Naive B cell (primary cell): ENCODE measurements at regions not wholly inside any gene's neighbourhood (a gene's known extent, or its start where the extent isn't known, plus 50 kb on each side); places are given as distances from the start of the nearest gene placed in this dataset.

Source experiments
- ATAC-seq, 2 donors: fragments of 150-1000 bp; cut with Tn5 transposase; 2 replicates each; pipeline ENCODE4 v1.10.0; 2021; ENCODE audit warnings: low read depth in 2 of 2, mild to moderate bottlenecking in 2 of 2, moderate library complexity in 2 of 2
- DNase-seq: peaks from one replicate; pipeline ENCODE4 v3.0.0; 2022
- H3K27ac Mint-ChIP-seq, 6 donors: one replicate each; pipeline ENCODE4 v1.8.0; 2020 to 2022; ENCODE audit warnings: mild to moderate bottlenecking in 6 of 6, mixed read lengths in 6 of 6, moderate library complexity in 5 of 6, inconsistent platforms in 2 of 6
- H3K27me3 Mint-ChIP-seq, 3 donors: one replicate each; pipeline ENCODE4 v1.8.0; 2021 to 2022; ENCODE audit warnings: mixed read lengths in 3 of 3, mild to moderate bottlenecking in 1 of 3
- H3K36me3 Mint-ChIP-seq, 2 donors: one replicate each; pipeline ENCODE4 v1.8.0; 2020 to 2022; ENCODE audit warnings: mixed read lengths in 2 of 2, inconsistent platforms in 1 of 2, mild to moderate bottlenecking in 1 of 2
- H3K4me1 Mint-ChIP-seq, 3 donors: one replicate each; pipeline ENCODE4 v1.8.0; 2020 to 2022; ENCODE audit warnings: mixed read lengths in 3 of 3, inconsistent platforms in 1 of 3, mild to moderate bottlenecking in 1 of 3, moderate library complexity in 1 of 3
- H3K4me3 Mint-ChIP-seq, 8 donors: one replicate each; pipeline ENCODE4 v1.8.0; 2020 to 2022; ENCODE audit warnings: mild to moderate bottlenecking in 8 of 8, mixed read lengths in 8 of 8, moderate library complexity in 8 of 8, inconsistent platforms in 2 of 8
- H3K9me3 Mint-ChIP-seq, 7 donors: one replicate each; pipeline ENCODE4 v1.8.0; 2020 to 2022; ENCODE audit warnings: mixed read lengths in 7 of 7, mild to moderate bottlenecking in 5 of 7, inconsistent platforms in 2 of 7, moderate library complexity in 1 of 7

GRCh38 chr1:228969953-228970800 is 234.9 kb downstream of the RHOU start:
- no peak for DNase-seq
- H3K4me3 Mint-ChIP-seq, result no peak overlapping the region
- H3K9me3 Mint-ChIP-seq, result no peaks in the 10 kb centered on the region
- peaks cover 4 to 23% (median 6%) of the 10 kb centered on the region in 3 donors for H3K27me3 Mint-ChIP-seq
- no peaks in the 10 kb centered on the region for H3K36me3 Mint-ChIP-seq
- H3K27ac Mint-ChIP-seq, result no peak overlapping the region
- H3K4me1 Mint-ChIP-seq, result no peaks in the 10 kb centered on the region
- ATAC-seq, result no peak

DNA sequence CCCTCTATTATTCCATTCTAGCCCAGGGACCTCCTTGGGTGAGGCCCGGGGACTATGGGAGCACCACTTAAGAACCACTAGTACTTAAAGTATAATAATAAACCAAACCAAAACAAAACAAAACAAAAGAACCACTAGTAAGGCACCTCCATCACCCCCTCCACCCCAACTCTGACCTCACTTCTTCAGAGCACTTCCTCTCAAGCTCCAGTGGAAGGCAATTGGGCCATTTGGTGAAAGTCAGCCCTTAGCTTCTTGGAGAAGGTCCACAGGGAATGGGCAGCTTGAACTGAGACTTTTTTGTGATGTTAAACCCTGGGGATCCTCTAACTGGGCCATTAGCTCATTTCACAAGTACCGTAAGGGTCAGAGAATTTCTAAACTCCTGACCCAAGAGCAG is 237.3 kb downstream of the RHOU start:
- no peaks in the 10 kb centered on the region for H3K36me3 Mint-ChIP-seq
- ATAC-seq, result no peak
- H3K27me3 Mint-ChIP-seq, result peaks cover 4 to 28% (median 6%) of the 10 kb centered on the region in 3 donors
- H3K4me1 Mint-ChIP-seq, result no peaks in the 10 kb centered on the region
- no peak for DNase-seq
- H3K4me3 Mint-ChIP-seq, result no peak overlapping the region
- H3K27ac Mint-ChIP-seq, result no peak overlapping the region
- no peaks in the 10 kb centered on the region for H3K9me3 Mint-ChIP-seq

- Mint-ChIP-seq H3K4me1 (no peaks in the 10 kb centered on the region), H3K27me3 (peaks cover 4 to 30% (median 6%) of the 10 kb centered on the region in 3 donors), H3K36me3 (no peaks in the 10 kb centered on the region), H3K27ac (no peak overlapping the region), H3K4me3 (no peak overlapping the region), H3K9me3 (no peaks in the 10 kb centered on the region)
- no peak for DNase-seq
- no peak for ATAC-seq
Observed at GRCh38 chr1:228974273-228974672, 239.0 kb downstream of the RHOU start.

GRCh38 chr1:228975238-228975907 is 240.1 kb downstream of the RHOU start:
- Mint-ChIP-seq H3K4me1 (no peaks in the 10 kb centered on the region), H3K36me3 (no peaks in the 10 kb centered on the region), H3K9me3 (no peaks in the 10 kb centered on the region), H3K27me3 (peaks cover 1 to 21% (median 6%) of the 10 kb centered on the region in 3 donors), H3K27ac (no peak overlapping the region), H3K4me3 (no peak overlapping the region)
- DNase-seq (no peak), ATAC-seq (no peak)

GRCh38 chr1:228976316-228976715 is 241.0 kb downstream of the RHOU start:
- Mint-ChIP-seq H3K27me3 (peaks cover 0 to 18% (median 6%) of the 10 kb centered on the region in 3 donors), H3K4me1 (no peaks in the 10 kb centered on the region), H3K36me3 (no peaks in the 10 kb centered on the region), H3K9me3 (no peaks in the 10 kb centered on the region), H3K27ac (peak overlapping the region in 2 of 6 donors; percentile 9 to 19), H3K4me3 (no peak overlapping the region)
- DNase-seq, result no peak
- ATAC-seq, result no peak

DNA sequence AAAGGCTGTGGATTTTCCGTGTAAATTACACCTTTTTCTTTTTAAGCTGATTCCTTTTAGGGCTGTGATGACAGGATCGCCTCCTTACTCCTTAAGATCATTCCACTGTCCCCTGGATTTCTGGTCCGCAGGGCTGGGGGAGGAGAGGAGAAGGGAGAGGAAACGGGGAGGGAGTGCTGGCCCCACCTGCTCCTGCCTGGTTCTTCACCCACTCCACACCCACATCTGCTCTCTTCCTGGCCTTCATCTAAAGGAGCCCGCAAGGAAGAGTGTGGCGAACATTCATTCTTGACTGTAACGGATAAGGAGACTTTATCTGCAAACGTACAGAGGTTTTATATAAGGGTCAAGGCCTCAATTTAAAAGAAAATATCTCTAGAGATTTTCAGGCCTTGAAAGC is 242.0 kb downstream of the RHOU start:
- Mint-ChIP-seq H3K4me3 (peak overlapping the region in 1 of 8 donors; percentile 61), H3K9me3 (no peaks in the 10 kb centered on the region), H3K36me3 (no peaks in the 10 kb centered on the region), H3K4me1 (no peaks in the 10 kb centered on the region), H3K27me3 (peaks cover 0 to 18% (median 6%) of the 10 kb centered on the region in 3 donors), H3K27ac (no peak overlapping the region)
- no peak for ATAC-seq
- no peak for DNase-seq

DNA sequence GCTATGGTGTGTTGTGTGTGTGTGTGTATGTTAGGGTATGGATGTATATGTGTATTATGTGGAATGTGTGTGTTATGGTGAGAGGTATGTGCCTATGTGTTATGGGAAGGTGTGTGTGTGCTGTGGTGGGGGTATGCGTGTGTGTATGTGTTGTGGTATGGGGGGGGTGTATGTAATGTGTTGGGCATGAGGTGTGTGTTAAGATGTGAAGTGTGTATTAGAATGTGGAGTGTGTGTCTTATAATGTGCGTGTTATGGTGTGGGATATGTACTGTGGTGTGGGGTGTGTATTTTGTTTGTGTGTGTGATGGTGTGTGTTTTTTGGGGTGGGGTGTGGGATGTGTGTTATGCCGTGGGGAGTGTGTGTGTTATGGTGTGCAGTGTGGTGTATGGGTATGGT is 242.5 kb downstream of the RHOU start:
- H3K9me3 Mint-ChIP-seq, result no peaks in the 10 kb centered on the region
- H3K4me1 Mint-ChIP-seq, result no peaks in the 10 kb centered on the region
- peaks cover 0 to 18% (median 6%) of the 10 kb centered on the region in 3 donors for H3K27me3 Mint-ChIP-seq
- no peaks in the 10 kb centered on the region for H3K36me3 Mint-ChIP-seq
- ATAC-seq (no peak), DNase-seq (no peak)
- no peak overlapping the region for H3K4me3 Mint-ChIP-seq
- no peak overlapping the region for H3K27ac Mint-ChIP-seq

- peaks cover 0 to 18% (median 6%) of the 10 kb centered on the region in 3 donors for H3K27me3 Mint-ChIP-seq
- H3K4me1 Mint-ChIP-seq, result no peaks in the 10 kb centered on the region
- DNase-seq, result no peak
- H3K9me3 Mint-ChIP-seq, result no peaks in the 10 kb centered on the region
- H3K4me3 Mint-ChIP-seq, result no peak overlapping the region
- ATAC-seq, result no peak
- H3K27ac Mint-ChIP-seq, result no peak overlapping the region
- H3K36me3 Mint-ChIP-seq, result no peaks in the 10 kb centered on the region
Observed at GRCh38 chr1:228978484-228979324, 243.4 kb downstream of the RHOU start.

DNA sequence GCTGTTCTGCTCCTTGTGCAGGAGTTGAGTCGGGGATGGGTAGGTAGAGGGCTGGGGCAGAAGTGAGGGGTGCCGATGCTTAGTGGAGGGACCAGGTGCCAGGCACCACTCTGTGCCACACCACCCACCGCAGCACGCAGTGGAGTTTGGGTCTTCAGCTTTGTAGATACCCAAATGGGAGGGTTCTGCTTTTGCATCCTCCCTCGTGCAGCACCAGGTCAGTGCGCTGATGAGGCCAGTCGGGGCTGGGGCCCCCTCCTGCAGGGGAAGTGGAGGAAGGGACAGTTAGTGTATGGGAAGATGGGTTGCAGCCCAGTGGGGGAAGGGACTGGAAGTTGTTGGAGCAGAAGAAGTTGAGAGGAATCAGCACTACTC is 244.0 kb downstream of the RHOU start:
- no peaks in the 10 kb centered on the region for H3K36me3 Mint-ChIP-seq
- DNase-seq, result no peak

DNA sequence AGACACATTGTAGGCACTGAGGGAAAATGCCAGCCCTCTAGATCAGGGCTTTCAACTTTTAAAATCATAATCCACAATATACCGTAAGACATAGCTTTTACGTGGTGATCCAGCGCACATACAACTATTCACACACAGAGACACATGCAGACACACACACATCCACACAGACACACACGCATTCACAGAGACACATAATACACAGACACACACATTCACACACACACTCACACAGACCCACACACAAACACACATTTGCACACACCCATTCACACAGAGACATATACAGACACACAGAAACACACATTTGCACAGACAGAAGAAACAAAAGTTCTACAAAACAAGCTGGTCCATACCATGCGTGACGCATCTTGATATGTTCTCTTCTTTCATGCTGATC is 244.5 kb downstream of the RHOU start:
- Mint-ChIP-seq H3K27ac (no peak overlapping the region), H3K9me3 (no peaks in the 10 kb centered on the region), H3K27me3 (peaks cover 0 to 15% (median 3%) of the 10 kb centered on the region in 3 donors), H3K4me1 (no peaks in the 10 kb centered on the region), H3K4me3 (no peak overlapping the region), H3K36me3 (peaks cover 0 to under 1% of the 10 kb centered on the region in 2 donors)
- no peak for ATAC-seq
- DNase-seq, result no peak

More for the DNA sequence above, 244.0 kb downstream of the RHOU start:
- Mint-ChIP-seq H3K27me3 (peaks cover 0 to 18% (median 6%) of the 10 kb centered on the region in 3 donors), H3K9me3 (no peaks in the 10 kb centered on the region), H3K4me1 (no peaks in the 10 kb centered on the region), H3K4me3 (no peak overlapping the region), H3K27ac (no peak overlapping the region)
- no peak for ATAC-seq

DNA sequence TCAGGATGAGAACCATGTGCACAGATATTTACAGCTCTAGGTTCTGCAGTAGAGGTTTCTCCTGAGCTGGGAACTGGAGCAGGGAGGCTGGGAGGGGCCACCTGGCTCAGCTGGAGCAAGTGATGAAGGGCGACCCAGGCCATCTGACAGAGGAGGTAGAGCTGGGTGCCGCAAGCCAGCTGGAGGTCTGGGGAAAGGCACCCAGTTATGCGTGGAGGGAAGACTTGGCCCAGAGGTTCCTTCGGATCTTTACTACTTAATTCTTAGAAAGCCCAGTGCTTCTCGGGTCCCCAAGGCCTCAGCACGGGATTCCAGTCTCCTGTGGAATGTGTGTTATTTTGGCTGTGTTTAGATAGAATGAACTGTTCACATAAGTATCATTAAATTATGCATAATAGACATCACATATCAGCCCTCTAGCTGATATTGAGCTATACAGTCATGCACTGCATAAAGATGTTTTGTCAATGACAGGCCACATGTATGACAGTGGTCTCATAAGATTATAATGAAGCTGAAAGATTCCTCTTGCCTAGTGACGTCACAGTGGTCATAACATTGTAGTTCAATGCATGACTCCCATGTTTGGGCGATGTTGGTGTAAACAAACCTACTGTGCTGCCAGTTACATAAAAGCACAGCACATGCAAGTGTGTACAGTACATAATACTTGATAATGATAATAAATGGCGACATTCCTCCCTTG is 245.1 kb downstream of the RHOU start:
- H3K4me3 Mint-ChIP-seq, result no peak overlapping the region
- no peak overlapping the region for H3K27ac Mint-ChIP-seq
- H3K36me3 Mint-ChIP-seq, result peaks cover 0 to 7% of the 10 kb centered on the region in 2 donors
- DNase-seq (no peak), ATAC-seq (no peak)
- H3K4me1 Mint-ChIP-seq, result no peaks in the 10 kb centered on the region
- no peaks in the 10 kb centered on the region for H3K9me3 Mint-ChIP-seq
- H3K27me3 Mint-ChIP-seq, result peaks cover 0 to 10% (median 0%) of the 10 kb centered on the region in 3 donors

DNA sequence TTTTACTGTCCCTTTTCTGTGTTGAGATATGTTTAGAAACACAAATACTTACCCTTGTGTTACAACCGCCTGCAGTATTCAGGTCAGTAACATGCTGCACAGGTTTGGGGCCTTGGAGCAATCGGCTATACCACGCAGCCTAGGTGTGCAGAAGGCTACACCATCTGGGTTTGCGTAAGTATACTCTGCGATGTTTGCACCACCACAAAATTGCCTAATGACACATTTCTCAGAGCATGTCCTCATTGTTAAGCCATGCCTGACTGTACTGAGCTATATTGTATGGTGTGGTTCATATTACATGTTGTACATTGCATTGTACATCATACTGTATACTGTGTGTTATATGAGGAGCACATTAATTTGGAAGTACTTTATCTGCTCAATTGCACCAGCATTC is 247.4 kb downstream of the RHOU start:
- peaks cover 0 to 5% (median 0%) of the 10 kb centered on the region in 3 donors for H3K27me3 Mint-ChIP-seq
- ATAC-seq (no peak), DNase-seq (no peak)
- no peak overlapping the region for H3K4me3 Mint-ChIP-seq
- H3K9me3 Mint-ChIP-seq, result no peaks in the 10 kb centered on the region
- H3K36me3 Mint-ChIP-seq, result peaks cover 0 to 7% of the 10 kb centered on the region in 2 donors
- H3K4me1 Mint-ChIP-seq, result peaks cover 0 to 5% (median 1%) of the 10 kb centered on the region in 3 donors
- no peak overlapping the region for H3K27ac Mint-ChIP-seq

- H3K27ac Mint-ChIP-seq, result no peak overlapping the region
- peaks cover 0 to 7% of the 10 kb centered on the region in 2 donors for H3K36me3 Mint-ChIP-seq
Observed at GRCh38 chr1:228983231-228983660, 248.0 kb downstream of the RHOU start.

More at GRCh38 chr1:228983231-228983660, 248.0 kb downstream of the RHOU start:
- no peak overlapping the region for H3K4me3 Mint-ChIP-seq
- DNase-seq, result no peak
- no peaks in the 10 kb centered on the region for H3K9me3 Mint-ChIP-seq
- peaks cover 0 to 9% (median 7%) of the 10 kb centered on the region in 3 donors for H3K4me1 Mint-ChIP-seq
- no peak for ATAC-seq
- H3K27me3 Mint-ChIP-seq, result no peaks in the 10 kb centered on the region
